MM.1S (cell line): ENCODE measurements at regions not wholly inside any gene's neighbourhood (a gene's known extent, or its start where the extent isn't known, plus 50 kb on each side); places are given as distances from the start of the nearest gene placed in this dataset.

Source experiments
- DNase-seq: peaks from one replicate; pipeline ENCODE4 v3.0.0-alpha.2; 2015
- H2AFZ ChIP-seq: fragments of 300-600 bp; sonication (generic); 2 replicates; pipeline ENCODE4 v1.6.0; 2016; ENCODE audit warnings: antibody characterized with exemption, low read length
- H3F3A ChIP-seq: fragments of 300-600 bp; sonication (generic); 2 replicates; pipeline ENCODE4 v1.6.1; 2016; ENCODE audit warnings: mild to moderate bottlenecking, antibody characterized with exemption, low read length, moderate library complexity, mixed read lengths; ENCODE audit not compliant: insufficient read depth
- H3K27ac ChIP-seq: fragments of 300-600 bp; sonication (generic); 2 replicates; pipeline ENCODE4 v1.5.1; 2016; ENCODE audit warnings: mild to moderate bottlenecking, low read length
- H3K27me3 ChIP-seq: fragments of 300-600 bp; sonication (generic); replicated peaks from 2 replicates; pipeline ENCODE4 v1.6.0; 2016; ENCODE audit warnings: low read length; ENCODE audit not compliant: insufficient read depth
- H3K36me3 ChIP-seq: fragments of 300-600 bp; sonication (generic); replicated peaks from 2 replicates; pipeline ENCODE4 v1.6.1; 2016; ENCODE audit warnings: mild to moderate bottlenecking, low read length, mixed read lengths; ENCODE audit not compliant: insufficient read depth
- H3K4me1 ChIP-seq: fragments of 300-600 bp; sonication (generic); 2 replicates; pipeline ENCODE4 v1.6.1; 2016; ENCODE audit warnings: low read length, mixed read lengths
- H3K4me2 ChIP-seq: fragments of 300-600 bp; sonication (generic); 2 replicates; pipeline ENCODE4 v1.6.0; 2016; ENCODE audit warnings: low read depth, low read length
- H3K4me3 ChIP-seq: fragments of 300-600 bp; sonication (generic); 2 replicates; pipeline ENCODE4 v1.5.1; 2016; ENCODE audit warnings: low read length, mixed read lengths
- H3K79me2 ChIP-seq: fragments of 300-600 bp; sonication (generic); 2 replicates; pipeline ENCODE4 v1.6.1; 2016; ENCODE audit warnings: mixed run types, low read length, mixed read lengths
- H3K9ac ChIP-seq: fragments of 300-600 bp; sonication (generic); 2 replicates; pipeline ENCODE4 v1.6.1; 2016; ENCODE audit warnings: low read length, mixed read lengths
- H3K9me2 ChIP-seq: fragments of 300-600 bp; sonication (generic); replicated peaks from 2 replicates; pipeline ENCODE4 v1.6.1; 2016; ENCODE audit warnings: mild to moderate bottlenecking, low read length, mixed read lengths; ENCODE audit not compliant: insufficient read depth
- H3K9me3 ChIP-seq: fragments of 300-600 bp; sonication (generic); replicated peaks from 2 replicates; pipeline ENCODE4 v1.6.1; 2016; ENCODE audit warnings: mild to moderate bottlenecking, low read length, mixed read lengths; ENCODE audit not compliant: insufficient read depth
- H4K20me1 ChIP-seq: fragments of 300-600 bp; sonication (generic); 2 replicates; pipeline ENCODE4 v1.6.1; 2016; ENCODE audit warnings: mild to moderate bottlenecking, low read length, moderate library complexity, mixed read lengths; ENCODE audit not compliant: insufficient read depth
- EZH2 ChIP-seq: fragments of 300-600 bp; sonication (generic); optimal IDR thresholded peaks from 2 replicates; pipeline ENCODE3; 2017; ENCODE audit warnings: low read depth, mild to moderate bottlenecking, antibody characterized with exemption, low read length, mixed read lengths
- EZH2phosphoT487 ChIP-seq: fragments of 300-600 bp; sonication (generic); IDR thresholded peaks from 2 replicates; pipeline ENCODE4 v1.6.1; 2018; ENCODE audit warnings: antibody characterized with exemption, low read length
- TF ChIP-seq, protein P1 (sequence below): fragments of 300-600 bp; sonication (generic); IDR thresholded peaks from 2 replicates; pipeline ENCODE4 v1.5.1; 2016; ENCODE audit warnings: antibody characterized with exemption, low read length, mixed read lengths

DNA sequence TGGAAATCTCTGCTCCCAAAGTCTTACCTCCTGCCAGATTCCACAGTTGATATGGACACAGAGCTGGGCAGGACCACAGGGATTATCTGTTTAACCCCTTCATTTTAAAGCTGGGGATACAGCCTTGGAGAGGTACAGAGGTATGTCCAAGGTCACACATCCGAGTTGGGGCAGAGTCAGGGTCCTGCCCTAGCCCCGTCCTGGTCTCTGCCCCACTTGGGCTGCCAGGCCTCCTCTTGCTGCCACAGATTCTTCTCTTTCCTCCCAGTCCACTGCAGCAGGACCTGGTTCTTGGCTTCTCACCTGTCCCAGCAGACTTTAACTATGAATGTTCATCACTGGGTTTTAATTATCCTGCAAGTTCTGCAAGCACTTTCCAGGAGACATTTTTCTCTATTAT, 258.3 kb downstream of the MATN1 start:
- Histone ChIP-seq H3K9me2 (no peaks in the 10 kb centered on the region), H3K4me1 (no peaks in the 10 kb centered on the region), H3K36me3 (no peaks in the 10 kb centered on the region), H3F3A (no peaks in the 10 kb centered on the region), H3K4me3 (no peak overlapping the region), H2AFZ (no peak overlapping the region), H3K9ac (no peak overlapping the region), H3K9me3 (no peaks in the 10 kb centered on the region), H3K79me2 (no peaks in the 10 kb centered on the region), H3K27ac (no peak overlapping the region), H3K4me2 (no peak overlapping the region), H3K27me3 (peaks cover 83% of the 10 kb centered on the region), H4K20me1 (no peaks in the 10 kb centered on the region)
- DNase-seq = no peak
- TF ChIP-seq EZH2phosphoT487 (no peak), EZH2 (no peak)
- TF ChIP-seq, protein P1, sequence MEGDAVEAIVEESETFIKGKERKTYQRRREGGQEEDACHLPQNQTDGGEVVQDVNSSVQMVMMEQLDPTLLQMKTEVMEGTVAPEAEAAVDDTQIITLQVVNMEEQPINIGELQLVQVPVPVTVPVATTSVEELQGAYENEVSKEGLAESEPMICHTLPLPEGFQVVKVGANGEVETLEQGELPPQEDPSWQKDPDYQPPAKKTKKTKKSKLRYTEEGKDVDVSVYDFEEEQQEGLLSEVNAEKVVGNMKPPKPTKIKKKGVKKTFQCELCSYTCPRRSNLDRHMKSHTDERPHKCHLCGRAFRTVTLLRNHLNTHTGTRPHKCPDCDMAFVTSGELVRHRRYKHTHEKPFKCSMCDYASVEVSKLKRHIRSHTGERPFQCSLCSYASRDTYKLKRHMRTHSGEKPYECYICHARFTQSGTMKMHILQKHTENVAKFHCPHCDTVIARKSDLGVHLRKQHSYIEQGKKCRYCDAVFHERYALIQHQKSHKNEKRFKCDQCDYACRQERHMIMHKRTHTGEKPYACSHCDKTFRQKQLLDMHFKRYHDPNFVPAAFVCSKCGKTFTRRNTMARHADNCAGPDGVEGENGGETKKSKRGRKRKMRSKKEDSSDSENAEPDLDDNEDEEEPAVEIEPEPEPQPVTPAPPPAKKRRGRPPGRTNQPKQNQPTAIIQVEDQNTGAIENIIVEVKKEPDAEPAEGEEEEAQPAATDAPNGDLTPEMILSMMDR = no peak

DNA sequence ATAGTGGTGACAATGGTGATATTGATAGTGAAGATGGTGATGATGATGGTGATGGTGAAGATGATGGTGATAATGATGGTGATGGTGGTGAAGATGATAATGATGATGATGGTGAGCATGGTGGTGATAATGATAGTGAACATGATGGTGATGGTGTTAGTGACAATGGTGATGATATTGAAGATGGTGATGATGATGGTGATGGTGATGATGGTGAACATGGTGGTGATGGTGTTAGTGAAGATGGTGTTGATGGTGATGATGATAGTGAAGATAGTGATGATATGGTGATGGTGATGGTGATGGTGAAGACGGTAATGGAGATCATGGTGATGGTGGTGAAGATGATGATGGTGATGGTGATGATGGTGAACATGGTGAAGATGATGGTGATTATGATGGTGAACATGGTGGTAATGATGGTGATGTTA, 259.2 kb downstream of the MATN1 start:
- no peaks in the 10 kb centered on the region for H3K79me2 ChIP-seq
- H3K4me2 ChIP-seq = no peak overlapping the region
- no peaks in the 10 kb centered on the region for H4K20me1 ChIP-seq
- no peak for DNase-seq
- no peak overlapping the region for H3K27ac ChIP-seq
- TF ChIP-seq EZH2 = no peak
- TF ChIP-seq, protein P1 = no peak
- TF ChIP-seq EZH2phosphoT487 = no peak
- no peaks in the 10 kb centered on the region for H3F3A ChIP-seq
- H3K36me3 ChIP-seq = no peaks in the 10 kb centered on the region
- H3K9ac ChIP-seq = no peak overlapping the region
- H3K9me3 ChIP-seq = no peaks in the 10 kb centered on the region
- peaks cover 82% of the 10 kb centered on the region for H3K27me3 ChIP-seq
- no peak overlapping the region for H3K4me3 ChIP-seq
- H3K9me2 ChIP-seq = no peaks in the 10 kb centered on the region
- H3K4me1 ChIP-seq = no peaks in the 10 kb centered on the region
- H2AFZ ChIP-seq = no peak overlapping the region

DNA sequence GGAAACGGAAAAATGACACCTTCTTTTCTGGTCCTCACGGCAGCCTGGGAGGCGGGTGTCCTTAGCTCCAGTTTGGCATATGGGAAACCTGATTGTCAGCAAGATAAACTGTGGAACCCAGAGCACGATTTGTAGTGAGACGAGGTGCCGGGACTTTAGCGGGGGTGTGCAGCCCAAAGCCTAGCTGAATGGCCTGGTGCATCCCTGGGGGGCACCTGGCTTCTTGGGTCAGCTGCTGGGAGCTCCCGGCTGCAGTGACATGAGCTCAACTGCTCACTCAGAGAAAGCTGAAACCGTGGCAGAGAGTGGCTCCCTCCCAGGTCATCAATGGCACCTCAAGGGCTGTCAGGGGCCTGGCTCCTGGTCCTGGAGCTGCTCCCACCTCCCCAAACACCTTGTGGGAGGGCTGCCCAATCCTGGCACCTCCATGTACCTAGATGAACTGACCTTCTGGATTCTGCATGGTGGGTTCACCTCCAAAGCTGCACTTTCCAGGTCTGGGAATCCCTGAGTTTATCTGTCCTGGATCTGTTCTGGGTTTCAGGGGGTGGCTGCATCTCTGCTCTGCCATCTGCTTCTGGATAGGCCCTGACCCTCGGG, 260.5 kb downstream of the MATN1 start:
- TF ChIP-seq EZH2phosphoT487 (no peak), EZH2 (no peak)
- TF ChIP-seq, protein P1 = no peak

More for the DNA sequence above, 260.5 kb downstream of the MATN1 start:
- Histone ChIP-seq H2AFZ (no peak overlapping the region), H3K4me3 (no peak overlapping the region), H3K4me1 (no peaks in the 10 kb centered on the region), H3K4me2 (no peak overlapping the region), H3F3A (no peaks in the 10 kb centered on the region), H4K20me1 (no peaks in the 10 kb centered on the region), H3K9me2 (no peaks in the 10 kb centered on the region), H3K9me3 (no peaks in the 10 kb centered on the region), H3K27me3 (peaks cover 70% of the 10 kb centered on the region), H3K36me3 (no peaks in the 10 kb centered on the region), H3K9ac (no peak overlapping the region), H3K27ac (no peak overlapping the region), H3K79me2 (no peaks in the 10 kb centered on the region)
- DNase-seq = no peak
